RCC 7860 (cell line): ENCODE measurements at regions not wholly inside any gene's neighbourhood (a gene's known extent, or its start where the extent isn't known, plus 50 kb on each side); places are given as distances from the start of the nearest gene placed in this dataset.
"Not testable (repeated sequence)": the region's sequence is repeated elsewhere in the genome, so short reads cannot be mapped to it uniquely, and the experiment has no call there.

Experiments
- DNase-seq: peaks from one replicate; pipeline ENCODE4 v3.0.0-alpha.2; 2015; ENCODE audit warnings: low spot score
- FAIRE-seq: peaks from 2 replicates; lab custom pipeline; 2012; peaks lifted over from hg19 to GRCh38; lab: Jason Lieb, UNC

DNA sequence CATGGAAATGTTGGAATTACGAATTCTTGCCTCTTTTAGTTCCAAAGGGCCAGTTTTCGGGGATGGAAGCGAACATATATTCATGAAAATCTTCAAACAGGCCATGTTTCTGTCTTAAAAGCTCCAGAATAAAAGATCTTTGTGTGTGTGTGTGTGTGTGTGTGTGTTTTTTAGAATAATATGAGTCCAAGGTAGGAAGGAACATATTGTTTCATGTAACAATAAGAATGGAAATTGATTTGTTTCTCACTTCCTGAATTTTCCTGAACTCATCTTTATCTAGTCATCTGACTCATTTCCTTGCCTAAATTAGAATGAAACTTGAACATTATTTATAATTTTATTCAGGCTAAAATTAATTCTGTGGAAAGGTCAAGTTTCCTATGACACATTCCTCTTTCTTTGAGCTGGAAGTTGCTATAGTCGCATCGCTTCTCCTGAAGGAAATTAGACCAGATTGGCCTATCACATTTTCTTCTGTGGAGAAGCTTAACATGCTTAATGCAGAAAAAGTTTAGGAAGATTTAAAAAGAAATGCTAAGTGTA, 805.1 kb upstream of the ADAMTS5 start:
- DNase-seq: no peak
- FAIRE-seq: no peak

DNA sequence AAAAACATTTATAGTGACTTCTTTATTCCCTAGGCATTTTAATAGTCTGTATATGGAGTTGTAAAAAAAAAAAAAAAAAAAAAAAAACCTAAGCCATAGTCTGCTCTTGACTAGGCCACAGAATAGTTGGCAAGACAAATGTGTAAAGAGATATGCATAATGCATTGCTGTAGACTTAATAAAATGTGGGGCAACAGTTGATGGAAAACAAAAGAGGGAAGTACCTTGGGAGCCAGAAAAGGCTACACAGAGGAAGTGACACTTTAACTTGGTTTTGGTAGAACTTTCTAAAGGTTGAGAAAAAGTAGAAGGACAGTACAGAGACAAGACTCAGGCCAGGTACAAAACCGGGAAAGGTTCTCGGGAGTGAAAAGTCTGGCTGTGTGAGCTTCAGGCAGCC, 802.9 kb upstream of the ADAMTS5 start:
- FAIRE-seq (no peak), DNase-seq (no peak)

DNA sequence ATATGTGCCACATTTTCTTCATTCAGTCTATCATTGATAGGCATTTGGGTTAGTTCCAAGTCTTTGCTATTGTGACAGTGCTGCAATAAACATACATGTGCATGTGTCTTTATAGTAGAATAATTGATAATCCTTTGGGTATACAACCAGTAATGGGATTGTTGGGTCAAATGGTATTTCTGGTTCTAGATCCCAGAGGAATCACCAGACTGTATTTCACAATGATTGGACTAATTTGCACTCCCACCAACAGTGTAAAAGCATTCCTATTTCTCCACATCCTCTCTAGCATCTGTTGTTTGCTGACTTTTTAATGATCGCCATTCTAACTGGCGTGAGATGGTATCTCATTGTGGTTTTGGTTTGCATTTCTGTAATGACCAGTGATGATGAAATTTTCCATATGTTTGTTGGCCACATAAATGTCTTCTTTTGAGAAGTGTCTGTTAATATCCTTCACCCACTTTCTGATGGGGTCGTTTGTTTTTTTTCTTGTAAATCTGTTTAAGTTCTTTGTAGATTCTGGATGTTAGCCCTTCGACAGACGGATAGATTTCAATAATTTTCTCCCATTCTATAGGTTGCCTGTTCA, 801.3 kb upstream of the ADAMTS5 start:
- not testable (repeated sequence) for FAIRE-seq, DNase-seq

DNA sequence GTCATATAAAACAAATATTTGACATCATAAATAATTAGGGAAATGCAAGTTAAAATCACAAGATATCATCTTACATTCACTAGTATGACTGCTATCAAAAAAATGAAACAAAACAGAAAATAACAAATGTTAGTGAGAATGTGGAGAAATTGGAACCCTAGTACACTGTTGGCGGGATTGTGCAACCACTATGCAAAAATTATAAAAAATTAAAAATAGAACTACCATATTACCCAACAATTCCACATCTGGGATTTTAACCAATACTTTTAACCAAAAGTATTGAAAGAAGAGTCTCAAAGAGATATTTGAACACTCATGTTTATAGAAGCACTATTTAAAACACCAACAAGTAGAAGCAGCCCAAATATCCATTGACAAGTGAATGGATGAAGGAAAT, 797.2 kb upstream of the ADAMTS5 start:
- DNase-seq: no peak
- no peak for FAIRE-seq

DNA sequence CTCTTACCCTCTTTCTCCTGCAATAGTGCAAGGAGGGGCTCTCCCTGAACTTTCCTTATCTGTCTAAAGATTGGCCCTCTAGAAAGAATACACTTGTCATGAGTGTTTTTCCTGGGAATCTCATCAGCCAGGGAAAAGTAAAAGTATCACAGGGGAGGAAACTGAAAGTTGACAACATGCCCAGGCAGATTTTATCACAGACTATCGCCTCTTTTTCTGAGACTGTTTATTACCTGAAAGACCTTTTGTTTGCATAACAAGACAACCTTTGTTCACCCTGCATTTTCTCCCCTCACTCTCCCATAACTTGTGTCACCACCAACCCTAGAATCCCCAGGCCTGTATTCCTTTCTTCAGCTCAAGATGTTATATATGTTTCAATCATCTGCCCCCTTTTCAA, 794.7 kb upstream of the ADAMTS5 start:
- DNase-seq (no peak), FAIRE-seq (no peak)

DNA sequence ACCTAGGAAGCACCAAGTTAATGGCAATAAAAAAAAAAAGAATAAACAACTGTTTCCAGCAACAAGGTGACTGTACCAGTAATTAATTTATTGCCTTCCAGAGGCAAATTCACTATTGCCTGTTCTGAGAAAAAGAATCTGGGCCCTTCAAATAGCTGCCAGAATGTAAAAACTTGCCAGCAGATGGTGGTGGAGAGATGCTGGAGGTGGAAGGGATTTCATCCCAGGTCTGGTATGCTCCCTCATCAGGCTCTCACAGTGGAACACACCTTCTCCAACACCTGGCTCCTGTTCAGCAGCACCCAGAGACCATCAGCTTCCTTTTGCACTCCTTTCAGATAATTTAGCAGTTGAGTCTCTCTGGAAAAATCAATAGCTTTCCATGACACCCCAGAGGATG, 792.9 kb upstream of the ADAMTS5 start:
- no peak for DNase-seq
- no peak for FAIRE-seq

DNA sequence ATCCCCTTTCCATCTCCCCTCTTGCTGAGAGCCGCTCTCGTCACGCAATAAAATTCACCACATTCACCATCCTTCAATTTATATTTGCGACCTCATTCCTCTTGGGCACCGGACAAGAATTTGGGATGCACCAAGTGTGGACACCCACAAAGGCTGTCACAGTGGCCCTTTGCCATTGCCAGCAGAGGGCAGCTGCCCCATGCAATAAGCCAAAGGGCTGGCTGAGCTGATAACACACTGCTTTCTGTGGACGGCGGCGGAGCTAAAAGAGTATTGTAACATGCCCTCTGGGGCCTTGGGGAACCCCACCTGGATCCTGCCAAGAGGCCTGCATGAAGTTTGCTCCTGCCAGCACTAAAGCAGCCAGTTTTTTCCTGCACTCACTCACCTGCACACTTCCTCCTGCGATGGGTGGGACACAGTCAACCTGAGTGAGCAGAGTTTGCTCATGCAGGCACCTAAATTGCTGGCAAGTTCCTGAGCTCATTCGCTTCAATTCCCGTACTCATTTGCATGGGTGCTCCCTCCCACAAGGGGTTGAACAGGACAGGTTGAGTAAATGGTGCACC, 792.3 kb upstream of the ADAMTS5 start:
- no peak for FAIRE-seq
- DNase-seq: no peak

DNA sequence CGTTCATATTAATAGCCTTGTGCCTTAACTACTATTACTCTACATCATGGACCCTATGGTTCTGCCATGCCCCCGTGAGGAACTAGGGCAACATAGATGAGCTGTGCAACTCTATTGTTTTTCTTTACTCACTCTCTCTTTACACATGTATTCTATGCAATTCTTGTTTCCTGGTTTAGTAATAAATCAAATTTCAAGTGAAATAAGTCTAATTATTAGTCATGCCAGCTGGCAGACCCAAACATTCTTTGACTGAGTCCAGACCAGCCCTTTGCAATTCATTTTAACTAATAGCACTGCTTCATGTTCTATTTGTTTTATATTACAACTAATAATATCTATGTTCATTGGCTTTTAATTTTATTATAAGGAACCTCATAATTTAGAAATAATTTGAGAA, 789.3 kb upstream of the ADAMTS5 start:
- FAIRE-seq: no peak
- no peak for DNase-seq

DNA sequence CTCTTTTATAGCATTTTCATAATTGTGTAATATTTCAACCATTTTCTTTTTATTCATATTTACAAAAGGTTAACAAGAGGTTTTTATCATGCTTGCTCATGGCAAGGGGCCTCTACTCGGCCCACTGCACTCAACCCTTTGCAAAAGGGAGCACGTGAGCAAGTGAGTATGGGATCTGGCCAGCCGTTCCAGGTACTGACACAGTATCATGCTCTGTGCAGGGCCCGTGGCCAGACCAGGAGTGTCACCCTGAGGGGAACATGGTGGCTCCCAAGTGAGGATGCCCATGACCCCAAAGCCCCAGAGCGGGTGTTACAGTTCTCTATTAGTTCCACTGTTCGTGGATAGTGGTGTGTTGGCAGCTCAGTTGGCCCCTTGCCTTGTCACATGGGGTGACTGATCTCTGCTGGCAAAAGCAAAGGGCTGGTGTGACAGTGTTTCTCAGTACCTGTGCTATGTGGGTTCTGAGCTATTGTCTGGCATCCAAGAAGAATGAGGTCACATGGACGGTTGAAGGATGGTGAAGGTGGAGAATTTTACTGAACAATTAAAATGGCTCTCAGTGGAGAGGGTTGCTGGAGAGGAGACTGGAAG, 777.2 kb upstream of the ADAMTS5 start:
- FAIRE-seq (no peak), DNase-seq (no peak)

DNA sequence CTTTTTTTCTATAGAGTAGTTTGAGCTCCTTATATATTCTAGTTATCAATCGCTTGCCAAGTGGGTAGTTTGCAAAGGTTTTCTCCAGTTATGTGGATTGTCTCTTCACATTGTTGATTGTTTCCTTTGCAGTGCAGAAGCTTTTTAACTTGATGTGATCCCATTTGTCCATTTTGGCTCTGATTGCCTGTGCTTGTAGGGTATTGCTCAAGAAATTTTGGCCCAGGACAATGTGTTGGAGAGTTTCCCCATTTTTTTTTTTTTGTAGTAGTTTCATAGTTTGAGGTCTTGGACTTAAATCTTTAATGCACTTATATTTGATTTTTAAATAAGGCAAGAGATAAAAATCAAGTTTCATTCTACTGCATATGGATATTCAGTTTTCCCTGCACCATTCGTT, 774.8 kb upstream of the ADAMTS5 start:
- DNase-seq (no peak), FAIRE-seq (no peak)

DNA sequence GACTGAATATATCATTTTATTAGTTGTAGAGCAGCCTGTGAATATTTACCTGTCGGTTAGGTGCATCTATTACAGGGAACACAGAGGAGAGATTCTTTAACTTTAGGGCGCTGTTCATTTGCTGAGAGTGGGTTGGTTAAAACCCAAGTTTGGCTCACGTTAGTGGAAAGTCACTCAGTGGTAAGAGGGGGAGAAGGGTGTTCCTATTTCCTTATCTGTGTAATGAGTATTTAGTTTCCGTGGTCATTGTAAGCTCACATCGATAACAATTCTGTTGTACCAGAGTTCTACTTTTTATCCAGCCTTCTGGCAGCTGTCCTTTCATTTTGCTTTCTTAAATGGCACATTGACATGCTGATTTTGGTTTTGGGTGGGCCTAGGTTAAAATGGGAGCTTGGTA, 773.2 kb upstream of the ADAMTS5 start:
- DNase-seq (no peak), FAIRE-seq (no peak)

DNA sequence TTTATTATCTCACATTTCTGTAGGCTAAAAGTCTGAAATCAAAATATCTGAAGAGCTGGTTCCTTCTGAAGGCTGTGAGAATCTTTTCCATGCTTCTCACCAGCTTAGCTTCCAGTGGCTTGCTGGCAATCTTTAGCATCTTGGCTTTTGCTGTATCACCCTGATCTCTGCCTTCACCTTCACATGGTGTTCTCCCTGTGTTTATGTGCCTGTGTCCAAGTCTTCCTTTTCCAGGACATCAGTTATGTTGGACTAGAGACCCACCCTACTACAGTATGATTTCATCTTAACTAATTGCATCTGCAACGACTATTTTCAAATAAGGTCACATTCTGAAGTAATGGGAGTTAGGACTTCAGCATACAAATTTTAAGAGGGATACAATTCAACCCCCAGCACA, 772.3 kb upstream of the ADAMTS5 start:
- FAIRE-seq: no peak
- DNase-seq: no peak

DNA sequence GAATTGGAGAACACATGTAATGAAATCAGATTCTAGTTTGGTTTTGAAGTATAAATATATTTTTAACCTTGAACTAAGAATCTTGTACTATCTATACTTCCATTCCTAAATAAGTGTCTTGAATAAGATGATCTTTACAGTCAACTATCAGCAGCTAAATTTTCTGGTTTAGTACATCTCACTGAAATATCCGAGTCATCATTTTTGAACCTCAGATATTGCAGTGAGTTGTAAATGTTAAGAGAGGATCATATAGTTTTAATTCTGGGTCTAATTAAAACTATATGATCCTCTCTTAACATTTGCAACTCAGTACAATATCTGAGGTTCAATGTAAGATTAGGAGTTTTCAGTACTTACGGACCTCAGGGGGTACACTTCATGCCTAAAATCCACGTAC, 768.8 kb upstream of the ADAMTS5 start:
- DNase-seq (no peak), FAIRE-seq (no peak)

DNA sequence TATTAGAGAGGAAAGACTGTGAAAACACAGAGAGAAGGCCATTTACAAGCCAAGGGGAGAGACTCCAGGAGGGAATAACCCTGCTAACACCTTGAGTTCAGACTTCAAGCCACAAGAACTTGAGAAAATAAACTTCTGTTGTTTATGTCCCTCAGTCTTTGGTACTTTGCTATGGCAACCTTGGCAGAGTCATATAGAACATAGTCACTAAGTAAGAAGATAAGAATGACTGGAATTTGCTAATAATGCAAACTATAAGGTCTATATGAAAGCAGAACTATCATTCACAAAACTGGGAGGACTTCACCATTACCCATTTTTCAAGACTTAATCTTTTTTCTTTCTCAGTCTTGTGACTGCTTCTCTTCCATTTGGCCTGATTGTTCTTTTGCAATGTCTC, 767.3 kb upstream of the ADAMTS5 start:
- DNase-seq (no peak), FAIRE-seq (no peak)

DNA sequence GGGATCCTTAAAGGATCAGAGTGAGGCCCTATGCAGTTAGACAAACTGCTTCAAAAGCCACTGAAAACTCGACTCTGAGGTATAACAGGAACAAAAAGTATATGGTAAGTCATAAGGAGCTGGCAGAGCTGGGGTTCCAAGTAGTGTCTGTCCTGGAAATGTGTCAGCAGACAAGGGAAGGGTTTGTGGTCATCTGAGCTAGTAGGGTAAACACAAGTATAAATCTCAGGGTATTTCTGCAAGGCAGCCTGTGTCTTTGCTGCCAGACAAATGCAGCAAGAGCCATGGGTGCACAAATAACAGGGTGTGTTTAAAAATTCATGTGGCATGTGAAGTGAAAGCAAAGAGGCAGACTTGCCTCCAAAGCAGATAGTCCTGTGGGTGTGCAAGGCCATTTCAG, 759.0 kb upstream of the ADAMTS5 start:
- FAIRE-seq (no peak), DNase-seq (no peak)

DNA sequence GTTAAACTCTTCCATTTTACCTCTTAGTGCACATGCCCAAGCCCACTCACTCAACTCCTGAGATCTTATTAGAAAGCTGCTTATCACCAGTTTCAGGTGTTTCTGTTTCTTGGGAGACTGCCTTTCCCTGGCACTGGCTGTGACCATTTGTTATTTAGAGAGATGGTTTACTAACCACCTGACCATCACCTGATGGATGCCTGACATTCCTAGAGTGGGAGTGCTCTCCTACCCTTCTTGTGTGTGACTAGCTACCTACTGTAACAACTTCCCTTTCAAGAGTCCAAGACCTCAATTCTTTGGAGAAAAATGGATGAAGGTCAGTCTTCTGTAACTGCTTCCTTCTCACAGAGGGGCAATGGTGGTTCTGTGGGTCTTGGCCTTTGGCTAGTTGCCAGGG, 755.2 kb upstream of the ADAMTS5 start:
- no peak for DNase-seq
- no peak for FAIRE-seq

DNA sequence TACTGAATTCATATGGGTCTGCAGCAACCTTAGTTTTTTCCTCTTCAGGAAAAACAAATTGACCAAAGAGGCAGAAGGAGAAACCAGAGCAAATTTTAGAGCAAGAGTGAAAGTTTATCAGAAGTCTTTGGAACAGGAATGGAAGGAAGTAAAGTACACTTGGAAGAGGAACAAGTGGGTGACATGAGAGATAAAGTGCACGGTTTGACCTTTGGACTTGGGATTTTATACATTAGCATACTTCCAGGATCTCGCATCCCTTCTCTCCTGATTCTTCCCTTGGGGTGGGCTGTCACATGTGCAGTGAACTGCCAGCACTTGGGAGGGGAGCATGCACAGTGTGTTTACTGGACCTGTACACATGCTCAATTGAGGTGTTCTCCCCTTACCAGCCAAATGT, 754.8 kb upstream of the ADAMTS5 start:
- DNase-seq: no peak
- no peak for FAIRE-seq

DNA sequence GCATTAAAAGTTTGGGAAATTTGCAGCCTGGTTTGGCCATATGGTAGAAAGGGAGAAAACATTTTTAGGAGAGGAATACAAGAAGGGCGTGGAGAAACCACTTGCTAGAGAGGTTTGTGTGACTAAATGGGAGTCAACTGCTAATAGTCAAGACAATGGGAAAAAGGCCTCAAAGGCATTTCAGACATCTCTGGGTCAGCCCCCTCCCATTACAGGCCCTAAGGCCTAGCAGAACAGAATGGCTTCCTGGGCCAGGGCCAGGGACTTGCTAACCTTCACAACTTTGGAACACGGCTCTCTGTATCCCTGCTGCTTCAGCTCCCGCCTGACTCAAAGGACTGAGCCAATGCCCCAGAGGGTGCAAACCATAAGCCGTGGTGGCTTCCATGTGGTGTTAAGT, 752.3 kb upstream of the ADAMTS5 start:
- DNase-seq (no peak), FAIRE-seq (no peak)

DNA sequence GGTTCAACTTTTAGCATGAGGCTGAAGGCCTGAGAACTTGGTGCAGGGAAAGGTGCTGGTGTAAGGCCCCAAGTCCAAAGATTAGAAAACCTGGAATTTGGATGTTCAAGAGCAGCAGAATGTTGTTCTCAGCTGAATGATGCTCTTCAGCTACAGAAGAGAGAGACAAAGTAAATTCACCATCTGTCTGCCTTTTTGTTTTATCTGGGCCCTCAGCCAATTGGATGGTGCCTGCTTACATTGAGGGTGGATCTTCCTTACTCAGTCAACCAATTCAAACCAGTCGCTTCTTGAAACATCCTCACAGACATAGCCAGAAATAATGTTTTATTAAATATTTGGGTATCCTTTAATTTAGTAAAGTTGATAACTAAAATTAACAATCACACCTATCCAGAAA, 748.2 kb upstream of the ADAMTS5 start:
- FAIRE-seq (no peak), DNase-seq (no peak)

DNA sequence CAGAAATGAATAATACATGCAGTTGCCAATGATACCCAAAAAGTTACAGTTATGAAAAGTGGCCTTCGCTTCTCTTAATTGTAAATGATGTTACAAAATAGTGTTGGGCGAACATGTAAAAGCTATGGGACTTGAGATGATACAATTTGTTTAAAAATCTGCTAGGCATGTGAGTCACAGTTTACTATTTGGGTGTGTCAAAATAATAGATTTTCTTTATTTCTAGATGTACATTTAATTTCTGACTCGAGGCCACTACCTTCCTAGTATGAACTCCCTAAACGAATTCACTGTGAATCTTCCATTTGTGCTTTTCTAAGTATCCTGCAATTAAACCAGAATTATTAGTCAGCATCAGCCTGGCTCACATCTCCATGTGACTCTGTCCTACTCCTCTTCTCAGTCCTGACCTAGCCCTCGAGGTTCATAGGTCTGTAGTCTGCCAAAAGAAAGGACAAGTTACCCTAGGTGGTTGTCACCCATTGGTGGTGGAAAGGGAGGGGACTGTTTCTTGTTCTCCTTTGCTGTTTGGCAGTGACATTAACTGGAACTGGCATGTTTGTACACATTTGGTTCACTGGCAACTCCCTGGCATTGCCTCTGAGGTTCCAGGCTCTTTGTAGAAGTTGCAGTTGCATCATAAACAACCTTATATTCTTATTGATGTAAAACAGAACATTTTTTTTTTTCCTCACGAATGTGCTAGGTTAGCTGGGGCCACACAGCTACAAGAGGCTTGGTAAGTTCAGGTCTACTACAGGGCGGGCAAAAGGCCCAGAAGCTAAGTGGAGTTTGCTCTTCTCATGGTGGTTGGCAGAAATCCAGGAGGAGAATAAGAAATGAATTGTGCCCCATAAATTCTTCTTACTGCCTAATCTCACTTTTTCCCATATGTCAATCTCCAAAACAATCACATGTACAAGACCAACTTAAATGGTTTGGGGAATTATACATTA, 746.5 kb upstream of the ADAMTS5 start:
- DNase-seq: no peak
- FAIRE-seq: no peak

DNA sequence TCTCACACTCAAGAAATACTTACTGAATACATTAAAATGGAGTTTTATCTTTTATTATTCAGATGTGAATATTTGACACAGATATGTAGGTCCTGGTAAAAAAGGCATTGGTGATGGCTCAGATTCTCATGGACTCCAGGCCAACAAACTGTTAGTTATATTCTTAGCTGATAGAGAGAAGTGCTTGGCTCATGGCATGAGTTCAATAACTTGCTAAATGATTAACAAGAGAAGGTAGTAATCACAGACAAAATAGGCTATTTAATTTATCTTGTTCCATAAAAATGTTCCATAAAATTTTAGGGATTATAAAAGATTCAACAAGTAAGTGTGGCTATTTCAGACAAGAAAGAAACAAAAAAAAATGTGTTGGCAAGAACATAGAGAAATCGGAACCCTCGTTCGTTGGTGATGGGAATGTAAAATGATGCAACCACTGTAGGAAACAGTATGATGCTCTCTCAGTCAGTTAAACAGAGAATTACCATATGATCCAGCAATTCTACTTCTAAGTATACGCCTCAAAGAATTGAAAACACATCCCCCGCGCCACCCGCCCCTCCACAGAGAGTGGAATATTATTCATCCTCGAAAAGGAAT, 737.8 kb upstream of the ADAMTS5 start:
- FAIRE-seq: no peak
- no peak for DNase-seq
